Astrocyte (in vitro differentiated cells and primary cell): ENCODE measurements at regions not wholly inside any gene's neighbourhood (a gene's known extent, or its start where the extent isn't known, plus 50 kb on each side); places are given as distances from the start of the nearest gene placed in this dataset.

ENCODE experiments used
- CTCF ChIP-seq: IDR thresholded peaks from 2 replicates; pipeline ENCODE4 v1.5.1; 2011; ENCODE audit warnings: low read depth, mild to moderate bottlenecking, inconsistent platforms, low read length, moderate library complexity; ENCODE audit not compliant: insufficient read depth
- EZH2 ChIP-seq: IDR thresholded peaks from 2 replicates; pipeline ENCODE4 v1.6.1; 2012; ENCODE audit warnings: mild to moderate bottlenecking, low read length, inconsistent platforms; ENCODE audit not compliant: insufficient read depth

DNA sequence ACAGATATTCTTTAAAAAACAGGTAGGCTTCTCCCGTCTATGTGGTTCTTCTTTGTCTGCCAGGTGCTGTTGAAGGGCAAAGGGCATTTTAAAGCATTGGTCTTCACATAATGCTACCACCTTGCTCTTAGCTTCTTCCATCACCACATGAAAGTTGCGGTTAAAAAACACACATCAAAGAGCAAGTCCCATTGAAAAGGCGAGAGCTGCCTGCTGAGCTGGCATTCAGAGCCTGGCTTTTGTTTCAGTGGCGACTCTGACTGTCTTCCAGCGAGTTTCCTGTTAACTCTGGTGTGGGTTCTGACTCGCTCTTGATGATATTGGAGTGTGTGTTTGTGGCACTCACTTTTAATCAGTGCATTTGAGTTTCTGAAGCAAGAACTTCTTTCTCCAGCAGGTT, 624.9 kb upstream of the FANCL start:
- TF ChIP-seq CTCF, result no peak
- TF ChIP-seq EZH2, result no peak
